Fibroblast of skin of left quadriceps (primary cell): ENCODE measurements at regions not wholly inside any gene's neighbourhood (a gene's known extent, or its start where the extent isn't known, plus 50 kb on each side); places are given as distances from the start of the nearest gene placed in this dataset.

Source experiments
- DNase-seq, 2 experiments: peaks; one replicate each; pipeline ENCODE4 v3.0.0-alpha.2; 2013; ENCODE audit warnings: low read depth in 2 of 2

DNA sequence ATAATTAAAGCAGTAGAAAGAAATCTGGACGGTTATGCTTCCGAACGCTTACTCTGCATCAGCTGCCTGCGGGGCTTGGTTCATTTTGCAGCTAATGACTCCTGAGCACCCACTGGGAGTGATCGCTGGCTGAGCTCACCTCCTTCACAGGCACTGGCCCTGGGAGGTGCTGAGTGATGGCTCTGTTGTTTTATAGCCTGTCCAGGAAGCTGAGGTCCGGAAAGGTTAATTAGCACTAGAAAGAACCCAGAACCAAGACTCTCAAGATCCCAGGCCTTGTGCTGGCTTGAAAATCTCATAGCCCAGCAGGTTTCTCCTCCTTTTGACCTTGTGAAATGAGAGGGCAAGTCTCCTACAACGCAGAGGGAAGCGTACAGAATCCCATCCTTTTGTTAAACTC lies 226.2 kb downstream of the AJAP1 start:
- DNase-seq, result no peak

DNA sequence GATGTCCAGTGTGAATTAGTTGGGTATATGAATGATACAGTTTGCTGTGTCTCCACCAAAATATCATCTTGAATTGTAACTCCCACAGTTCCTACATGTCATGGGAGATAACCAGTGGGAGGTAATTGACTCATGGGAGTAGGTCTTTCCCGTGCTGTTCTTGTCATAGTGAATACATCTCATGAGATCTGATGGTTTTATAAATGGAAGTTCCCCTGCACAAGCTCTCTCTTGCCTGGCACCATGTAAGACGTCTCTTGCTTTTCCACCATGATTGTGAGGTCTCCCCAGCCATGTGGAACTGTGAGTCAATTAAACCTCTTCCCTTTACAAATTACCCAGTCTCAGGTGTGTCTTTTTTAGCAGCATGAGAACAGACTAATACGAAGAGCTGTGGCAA lies 223.0 kb downstream of the AJAP1 start:
- DNase-seq, result no peak

DNA sequence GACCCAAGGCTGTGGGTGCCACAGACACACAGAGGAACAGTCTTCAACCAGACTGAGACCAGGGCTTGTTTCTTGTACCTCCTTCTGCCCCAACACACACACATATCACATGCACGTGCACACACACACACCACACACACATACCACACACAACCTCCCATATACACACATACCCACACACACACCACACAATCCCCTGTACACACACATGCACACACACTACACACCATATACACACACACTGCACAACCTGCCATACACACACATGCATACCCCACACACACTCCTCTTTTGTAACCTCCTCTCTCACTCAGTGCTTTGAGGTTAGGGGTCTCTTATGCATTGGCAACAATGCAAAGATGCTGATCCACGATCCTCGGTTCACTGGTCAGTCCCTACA lies 217.0 kb downstream of the AJAP1 start:
- DNase-seq, result no peak

DNA sequence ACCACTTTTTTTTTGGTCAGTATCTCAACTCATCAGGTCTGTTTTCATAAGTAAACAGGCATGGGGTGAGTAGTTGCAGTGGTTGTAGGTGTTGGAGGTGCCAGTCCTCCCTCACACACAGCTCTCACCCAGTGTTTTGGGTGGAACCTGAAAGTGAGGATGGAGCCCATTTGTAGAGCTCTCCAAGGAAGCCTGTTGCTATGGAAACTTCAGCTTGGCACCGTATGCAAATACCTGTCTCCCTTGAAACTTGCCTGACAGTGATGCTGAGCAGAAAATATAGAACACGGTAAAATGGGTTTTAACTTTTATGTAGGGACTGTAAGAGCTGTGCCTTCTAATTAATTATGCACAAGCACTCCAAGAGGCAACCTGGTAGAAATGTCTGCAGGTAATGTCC lies 214.1 kb downstream of the AJAP1 start:
- no peak for DNase-seq

DNA sequence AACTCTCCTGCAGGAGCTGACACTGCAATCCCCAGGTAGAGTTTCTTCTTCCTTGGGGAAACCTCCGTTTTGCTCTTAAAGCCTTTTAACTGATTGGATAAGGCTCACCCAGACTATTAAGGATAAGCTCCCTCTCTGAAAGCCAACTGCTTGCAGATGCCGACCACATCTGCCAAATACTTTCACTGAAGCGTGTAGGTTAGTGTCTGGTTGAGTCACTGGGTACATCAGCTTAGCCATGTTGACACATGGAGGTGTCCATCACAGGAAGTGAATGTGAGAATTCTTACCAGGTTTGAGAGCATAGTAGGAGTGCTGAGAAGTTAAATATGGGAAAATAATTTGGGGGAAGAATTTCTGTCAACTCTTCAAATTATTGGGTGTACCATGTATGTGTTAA lies 202.0 kb downstream of the AJAP1 start:
- DNase-seq, result no peak

DNA sequence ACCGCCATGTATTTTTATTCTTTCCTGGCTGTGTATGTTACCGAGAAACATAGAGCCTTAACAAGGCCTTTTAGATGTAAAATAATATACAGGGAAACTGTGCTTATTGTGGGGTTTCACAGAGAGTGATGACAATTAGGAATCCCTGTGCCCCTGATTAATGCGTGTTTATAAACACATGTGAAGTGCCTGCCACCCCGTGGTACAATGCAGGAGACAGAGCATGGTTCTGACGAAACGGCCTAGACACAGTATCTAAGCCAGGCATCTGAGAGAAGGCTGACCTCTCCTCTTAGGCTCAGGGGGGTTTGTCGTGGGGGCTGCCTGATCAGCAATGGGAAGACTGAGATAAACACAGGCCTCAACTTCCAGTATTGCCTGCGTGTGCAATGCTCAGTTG lies 200.0 kb downstream of the AJAP1 start:
- DNase-seq, result no peak

DNA sequence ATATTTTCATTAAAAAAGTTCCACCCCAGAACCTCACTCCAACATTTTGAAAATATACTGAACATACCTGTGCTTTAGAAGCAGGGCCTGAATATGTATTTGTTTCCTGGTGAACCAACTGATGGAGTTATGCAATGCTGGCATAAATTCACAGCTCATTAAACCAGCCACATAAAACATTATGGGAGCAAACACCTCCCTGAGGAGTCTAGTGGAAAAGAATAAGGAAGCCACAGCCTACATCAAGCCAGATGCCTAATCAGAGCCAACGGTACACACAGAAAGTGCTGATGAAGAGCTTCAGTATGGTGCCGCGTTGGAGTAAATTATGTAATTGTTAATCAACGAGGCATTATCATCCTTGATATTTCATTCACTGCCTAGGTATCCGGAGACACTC lies 199.5 kb downstream of the AJAP1 start:
- no peak for DNase-seq

DNA sequence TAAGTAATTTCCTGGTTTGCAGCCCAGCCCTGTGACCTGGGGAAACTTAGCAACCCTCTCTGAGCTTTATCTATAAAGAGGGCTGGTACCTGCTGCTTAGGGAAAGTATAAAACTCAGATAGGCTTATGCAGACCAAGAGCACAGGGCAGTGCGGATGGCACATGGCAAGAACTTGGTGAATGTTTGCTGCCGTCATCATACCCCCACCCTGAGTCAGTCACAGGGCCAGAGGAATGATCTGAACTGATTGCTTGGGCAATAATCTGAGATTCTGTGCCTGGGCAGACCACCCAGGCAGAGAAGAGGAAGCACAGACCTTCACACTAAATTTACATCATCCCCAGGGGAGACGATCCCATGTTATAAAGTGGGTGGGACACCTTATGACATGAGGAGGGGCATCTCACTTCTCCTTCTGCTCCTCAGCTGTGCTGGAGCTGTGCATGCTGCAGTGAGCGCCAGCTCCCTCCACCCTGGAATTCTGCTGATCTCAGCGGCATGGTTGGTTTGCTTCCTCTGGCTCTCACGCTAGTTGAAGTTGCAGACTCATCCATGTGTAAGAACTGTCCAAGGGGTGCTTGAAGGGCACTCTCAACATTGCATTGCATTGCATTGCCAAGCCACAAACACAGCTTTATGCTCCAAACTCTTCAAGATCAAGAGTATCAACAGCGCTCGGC lies 197.1 kb downstream of the AJAP1 start:
- DNase-seq, result no peak

DNA sequence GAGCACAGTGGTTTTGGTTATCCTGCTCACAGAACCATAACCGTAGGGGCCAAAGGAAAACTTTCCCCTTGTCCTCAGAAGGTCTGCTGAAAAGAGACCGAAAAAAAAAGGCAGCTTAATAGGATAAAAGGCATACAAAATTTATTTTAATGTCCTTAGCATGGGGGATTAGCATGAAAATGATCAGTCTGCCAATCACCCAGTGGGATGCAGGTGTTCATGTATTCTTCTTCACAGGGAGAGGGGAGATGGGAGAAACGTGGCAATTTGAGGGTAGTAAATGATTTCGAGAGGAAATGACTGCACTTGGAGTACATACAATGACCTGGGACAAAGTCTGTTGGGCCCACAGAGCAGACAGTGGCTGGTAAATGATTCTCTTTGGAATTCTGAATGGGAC lies 194.0 kb downstream of the AJAP1 start:
- DNase-seq, result no peak

DNA sequence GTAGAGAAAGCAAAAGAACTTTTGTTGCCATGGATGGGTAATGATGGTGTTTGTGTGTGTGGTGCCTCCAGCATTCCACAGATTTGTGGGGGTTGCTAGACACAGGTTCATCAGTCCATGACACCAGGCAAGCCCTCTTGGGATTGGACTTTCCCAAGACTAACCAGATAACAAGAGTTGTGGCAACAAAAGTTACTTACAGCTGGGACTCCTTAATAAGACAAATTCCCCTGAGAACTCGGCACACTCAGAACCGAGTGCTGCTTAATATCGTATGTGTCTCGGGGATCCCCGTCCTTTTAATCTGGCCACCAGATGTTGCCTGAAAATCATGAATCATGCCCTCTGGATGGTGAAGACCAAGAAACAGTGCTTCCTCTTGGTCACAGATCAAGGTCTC lies 193.3 kb downstream of the AJAP1 start:
- no peak for DNase-seq
